Caco-2 (cell line): ENCODE measurements at regions not wholly inside any gene's neighbourhood (a gene's known extent, or its start where the extent isn't known, plus 50 kb on each side); places are given as distances from the start of the nearest gene placed in this dataset.

Experiments
- BruUV-seq: library from RNA; stranded (reverse); fragments of 400-500 nt; replicated peaks from 2 replicates; lab custom pipeline; 2021; lab: Mats Ljungman, UMichigan
- CTCF ChIA-PET: fragments of 300-600 bp; sonication (Branson Sonifier 250); formaldehyde crosslinking; loops from one replicate; lab custom pipeline; 2022; ENCODE audit warnings: antibody characterized with exemption; lab: Charles Lee
- POLR2A ChIA-PET: fragments of 300-600 bp; sonication (Branson Sonifier 250); formaldehyde crosslinking; loops from one replicate; lab custom pipeline; 2022; ENCODE audit warnings: antibody characterized with exemption; lab: Charles Lee
- DNase-seq, 2 experiments: peaks; one replicate each; pipeline versions ENCODE4 v3.0.0 to v3.0.0-alpha.2; 2020 to 2022
- H3K27me3 ChIP-seq: replicated peaks from 2 replicates; pipeline ENCODE4 v1.6.0; 2011; ENCODE audit warnings: low read length; ENCODE audit not compliant: control insufficient read depth, insufficient read depth
- H3K36me3 ChIP-seq: 2 replicates; pipeline ENCODE4 v1.5.1; 2011; ENCODE audit warnings: low read length; ENCODE audit not compliant: control insufficient read depth, insufficient read depth
- H3K4me1 ChIP-seq: fragments of 250-450 bp; sonication (Bioruptor Pico); 2 replicates; pipeline ENCODE4 v1.5.1; 2020; ENCODE audit warnings: mild to moderate bottlenecking
- H3K4me3 ChIP-seq: 2 replicates; pipeline ENCODE4 v1.5.1; 2011; ENCODE audit warnings: low read depth, mild to moderate bottlenecking, control low read depth, low read length
- H3K9me3 ChIP-seq: fragments of 250-450 bp; sonication (Bioruptor Pico); 2 replicates; pipeline ENCODE4 v1.5.1; 2020; ENCODE audit warnings: mild to moderate bottlenecking, moderate library complexity
- H3K27ac Mint-ChIP-seq: one replicate; pipeline ENCODE4 v1.8.0; 2022; ENCODE audit warnings: mixed read lengths; ENCODE audit not compliant: unreplicated experiment
- H3K27me3 Mint-ChIP-seq: one replicate; pipeline ENCODE4 v1.8.0; 2022; ENCODE audit warnings: mixed read lengths; ENCODE audit not compliant: insufficient read depth, unreplicated experiment
- H3K36me3 Mint-ChIP-seq: one replicate; pipeline ENCODE4 v1.8.0; 2022; ENCODE audit warnings: mild to moderate bottlenecking, mixed read lengths; ENCODE audit not compliant: insufficient read depth, unreplicated experiment
- H3K4me1 Mint-ChIP-seq: one replicate; pipeline ENCODE4 v1.8.0; 2022; ENCODE audit warnings: low read depth, mixed read lengths; ENCODE audit not compliant: unreplicated experiment
- H3K4me3 Mint-ChIP-seq: one replicate; pipeline ENCODE4 v1.8.0; 2022; ENCODE audit warnings: mild to moderate bottlenecking, moderate library complexity, mixed read lengths; ENCODE audit not compliant: unreplicated experiment
- H3K9me3 Mint-ChIP-seq: one replicate; pipeline ENCODE4 v1.8.0; 2022; ENCODE audit warnings: mixed read lengths; ENCODE audit not compliant: unreplicated experiment
- CTCF ChIP-seq, 2 experiments: fragments of 200-600 bp in 1 of 2; IDR thresholded peaks; 1 replicate in 1 of 2; 2 replicates in 1 of 2; pipeline versions ENCODE4 v1.5.1 to v1.8.0; 2011 to 2022; ENCODE audit warnings: antibody characterized with exemption in 1 of 2, control low read depth in 1 of 2, inconsistent platforms in 1 of 2, low read depth in 1 of 2, low read length in 1 of 2, mild to moderate bottlenecking in 1 of 2, moderate library complexity in 1 of 2; ENCODE audit not compliant: insufficient read depth in 1 of 2, severe bottlenecking in 1 of 2, unreplicated experiment in 1 of 2
- intact Hi-C: fragments of 100-400 bp; cut with micrococcal nuclease; formaldehyde crosslinking; loops from one replicate; pipeline ENCODE4 v1.10.0; 2022; ENCODE audit not compliant: unreplicated experiment

- CTCF ChIA-PET = no interaction called here
- Mint-ChIP-seq H3K4me3 (no peak overlapping the region), H3K36me3 (no peaks in the 10 kb centered on the region), H3K4me1 (no peaks in the 10 kb centered on the region), H3K27me3 (peaks cover 2% of the 10 kb centered on the region), H3K27ac (no peak overlapping the region), H3K9me3 (no peaks in the 10 kb centered on the region)
- no peak for TF ChIP-seq CTCF (IDR thresholded peaks at IDR 0.05; ENCODE audit: insufficient read depth in 1 of 2, low read depth in 1 of 2, low read length in 1 of 2, severe bottlenecking in 1 of 2, unreplicated experiment in 1 of 2)
- H3K27me3 ChIP-seq = no peaks in the 10 kb centered on the region
- H3K9me3 ChIP-seq = no peaks in the 10 kb centered on the region
- no peak overlapping the region for H3K4me3 ChIP-seq
- intact Hi-C loops = no loop called here
- POLR2A ChIA-PET = no interaction called here
- no TSS peak for BruUV-seq
- DNase-seq = no peak
- H3K4me1 ChIP-seq = no peaks in the 10 kb centered on the region
- no peaks in the 10 kb centered on the region for H3K36me3 ChIP-seq
Observed at GRCh38 chr18:44466997-44467396, 213.7 kb upstream of the SETBP1 start.

GRCh38 chr18:44467718-44468117 is 213.0 kb upstream of the SETBP1 start:
- H3K9me3 Mint-ChIP-seq = no peaks in the 10 kb centered on the region
- no peaks in the 10 kb centered on the region for H3K4me1 Mint-ChIP-seq
- intact Hi-C loops = no loop called here
- ChIA-PET CTCF (no interaction called here), POLR2A (no interaction called here)
- Histone ChIP-seq H3K36me3 (no peaks in the 10 kb centered on the region), H3K4me3 (no peak overlapping the region), H3K9me3 (no peaks in the 10 kb centered on the region), H3K4me1 (no peaks in the 10 kb centered on the region), H3K27me3 (no peaks in the 10 kb centered on the region)
- H3K36me3 Mint-ChIP-seq = no peaks in the 10 kb centered on the region
- TF ChIP-seq CTCF (IDR thresholded peaks at IDR 0.05; ENCODE audit: insufficient read depth in 1 of 2, low read depth in 1 of 2, low read length in 1 of 2, severe bottlenecking in 1 of 2, unreplicated experiment in 1 of 2) = no peak
- H3K27me3 Mint-ChIP-seq = peaks cover 2% of the 10 kb centered on the region
- no TSS peak for BruUV-seq
- no peak overlapping the region for H3K27ac Mint-ChIP-seq
- H3K4me3 Mint-ChIP-seq = no peak overlapping the region
- no peak for DNase-seq

DNA sequence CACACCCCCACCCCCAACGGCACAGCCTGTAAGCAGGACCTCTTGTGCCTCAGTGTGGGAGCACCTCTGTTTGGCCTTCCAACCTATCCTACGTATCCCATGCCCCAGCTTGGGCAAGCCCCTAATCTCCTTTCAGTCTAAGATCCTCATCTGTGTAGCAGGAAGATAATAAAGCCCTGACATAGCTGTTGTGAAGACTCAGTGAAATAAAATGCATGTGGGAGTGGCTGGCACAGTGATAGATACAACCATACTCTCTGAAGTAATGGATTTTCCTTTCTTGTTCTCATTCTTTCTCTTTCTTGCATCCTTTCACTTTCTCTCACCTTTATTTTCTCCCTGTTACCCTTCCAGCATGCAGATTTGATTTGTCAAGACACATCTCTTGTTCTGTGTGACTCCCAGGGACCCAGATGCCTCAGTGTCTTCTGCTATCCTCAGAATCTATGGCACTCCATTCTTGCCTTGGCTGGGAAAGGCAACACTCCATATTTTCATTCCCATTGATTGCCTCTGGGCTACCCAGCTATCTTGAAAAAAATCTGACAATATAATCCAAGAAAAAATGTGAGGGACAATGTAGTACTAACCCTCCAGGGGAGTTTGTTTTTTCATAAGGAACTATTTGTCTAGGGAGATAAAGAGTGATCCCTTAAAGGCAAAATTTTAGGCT is 207.2 kb upstream of the SETBP1 start:
- Histone ChIP-seq H3K36me3 (no peaks in the 10 kb centered on the region), H3K4me3 (no peak overlapping the region), H3K27me3 (no peaks in the 10 kb centered on the region), H3K4me1 (no peaks in the 10 kb centered on the region), H3K9me3 (no peaks in the 10 kb centered on the region)
- intact Hi-C loops = no loop called here
- Mint-ChIP-seq H3K27me3 (no peaks in the 10 kb centered on the region), H3K4me3 (no peak overlapping the region), H3K27ac (no peak overlapping the region), H3K9me3 (no peaks in the 10 kb centered on the region), H3K4me1 (no peaks in the 10 kb centered on the region), H3K36me3 (peaks cover 5% of the 10 kb centered on the region)
- POLR2A ChIA-PET = no interaction called here
- DNase-seq = no peak
- BruUV-seq = no TSS peak
- no peak for TF ChIP-seq CTCF (IDR thresholded peaks at IDR 0.05; ENCODE audit: insufficient read depth in 1 of 2, low read depth in 1 of 2, low read length in 1 of 2, severe bottlenecking in 1 of 2, unreplicated experiment in 1 of 2)
- CTCF ChIA-PET = no interaction called here
